Memory B cell (primary cell): ENCODE measurements at regions not wholly inside any gene's neighbourhood (a gene's known extent, or its start where the extent isn't known, plus 50 kb on each side); places are given as distances from the start of the nearest gene placed in this dataset.
"Not testable (repeated sequence)": the region's sequence is repeated elsewhere in the genome, so short reads cannot be mapped to it uniquely, and the experiment has no call there.

Source experiments
- ATAC-seq: fragments of 150-1000 bp; cut with Tn5 transposase; 2 replicates; pipeline ENCODE4 v1.10.0; 2021; ENCODE audit warnings: low read depth, mild to moderate bottlenecking, moderate library complexity
- DNase-seq, 2 donors: peaks; one replicate each; pipeline ENCODE4 v3.0.0; 2022; ENCODE audit warnings: low spot score in 2 of 2
- H3K27ac Mint-ChIP-seq: one replicate; pipeline ENCODE4 v1.8.0; 2022; ENCODE audit warnings: mild to moderate bottlenecking, moderate library complexity, mixed read lengths
- H3K27me3 Mint-ChIP-seq: one replicate; pipeline ENCODE4 v1.8.0; 2022; ENCODE audit warnings: mixed read lengths
- H3K36me3 Mint-ChIP-seq: one replicate; pipeline ENCODE4 v1.8.0; 2022; ENCODE audit warnings: mild to moderate bottlenecking, mixed read lengths
- H3K4me1 Mint-ChIP-seq: one replicate; pipeline ENCODE4 v1.8.0; 2022; ENCODE audit warnings: mixed read lengths
- H3K4me3 Mint-ChIP-seq: one replicate; pipeline ENCODE4 v1.8.0; 2022; ENCODE audit warnings: mild to moderate bottlenecking, moderate library complexity, mixed read lengths
- H3K9me3 Mint-ChIP-seq: one replicate; pipeline ENCODE4 v1.8.0; 2022; ENCODE audit warnings: mixed read lengths

- not testable (repeated sequence) for H3K9me3 Mint-ChIP-seq, H3K4me1 Mint-ChIP-seq, H3K27me3 Mint-ChIP-seq, ATAC-seq, DNase-seq, H3K36me3 Mint-ChIP-seq, H3K27ac Mint-ChIP-seq, H3K4me3 Mint-ChIP-seq
These were observed 100.2 kb upstream of the TPTE start for GRCh38 chr21:10421199-10421598.

- not testable (repeated sequence) for H3K9me3 Mint-ChIP-seq, ATAC-seq, H3K4me3 Mint-ChIP-seq, H3K4me1 Mint-ChIP-seq, H3K36me3 Mint-ChIP-seq, H3K27ac Mint-ChIP-seq, DNase-seq, H3K27me3 Mint-ChIP-seq
These were observed 99.8 kb upstream of the TPTE start for GRCh38 chr21:10421601-10422000.

- H3K36me3 Mint-ChIP-seq, H3K4me1 Mint-ChIP-seq, DNase-seq, H3K4me3 Mint-ChIP-seq, H3K9me3 Mint-ChIP-seq, ATAC-seq, H3K27me3 Mint-ChIP-seq, H3K27ac Mint-ChIP-seq: not testable (repeated sequence)
These were observed 97.1 kb upstream of the TPTE start for GRCh38 chr21:10424097-10424886.

GRCh38 chr21:10424887-10425145 lies 96.6 kb upstream of the TPTE start:
- ATAC-seq, H3K4me1 Mint-ChIP-seq, H3K4me3 Mint-ChIP-seq, DNase-seq, H3K27me3 Mint-ChIP-seq, H3K9me3 Mint-ChIP-seq, H3K36me3 Mint-ChIP-seq, H3K27ac Mint-ChIP-seq: not testable (repeated sequence)

- Mint-ChIP-seq H3K4me3 (no peak overlapping the region), H3K9me3 (no peaks in the 10 kb centered on the region), H3K27ac (no peak overlapping the region), H3K36me3 (no peaks in the 10 kb centered on the region), H3K27me3 (no peaks in the 10 kb centered on the region), H3K4me1 (no peaks in the 10 kb centered on the region)
- no peak for DNase-seq
- ATAC-seq: no peak
These were observed 95.5 kb upstream of the TPTE start for GRCh38 chr21:10425856-10426255.

- not testable (repeated sequence) for H3K4me1 Mint-ChIP-seq, H3K27me3 Mint-ChIP-seq, H3K27ac Mint-ChIP-seq, ATAC-seq, DNase-seq, H3K9me3 Mint-ChIP-seq, H3K36me3 Mint-ChIP-seq, H3K4me3 Mint-ChIP-seq
These were observed 94.6 kb upstream of the TPTE start for GRCh38 chr21:10426812-10427211.

GRCh38 chr21:10427277-10427676 lies 94.1 kb upstream of the TPTE start:
- not testable (repeated sequence) for H3K27me3 Mint-ChIP-seq, ATAC-seq, H3K4me1 Mint-ChIP-seq, H3K4me3 Mint-ChIP-seq, DNase-seq, H3K36me3 Mint-ChIP-seq, H3K27ac Mint-ChIP-seq, H3K9me3 Mint-ChIP-seq

GRCh38 chr21:10428981-10429534 lies 92.3 kb upstream of the TPTE start:
- not testable (repeated sequence) for DNase-seq, H3K27ac Mint-ChIP-seq, ATAC-seq, H3K27me3 Mint-ChIP-seq, H3K9me3 Mint-ChIP-seq, H3K36me3 Mint-ChIP-seq, H3K4me3 Mint-ChIP-seq, H3K4me1 Mint-ChIP-seq

GRCh38 chr21:10430005-10430404 lies 91.4 kb upstream of the TPTE start:
- H3K36me3 Mint-ChIP-seq: no peaks in the 10 kb centered on the region
- H3K27me3 Mint-ChIP-seq: no peaks in the 10 kb centered on the region
- H3K4me3 Mint-ChIP-seq: no peak overlapping the region
- H3K9me3 Mint-ChIP-seq: no peaks in the 10 kb centered on the region
- no peaks in the 10 kb centered on the region for H3K4me1 Mint-ChIP-seq
- DNase-seq (no peak), ATAC-seq (no peak)
- no peak overlapping the region for H3K27ac Mint-ChIP-seq

- not testable (repeated sequence) for H3K36me3 Mint-ChIP-seq, ATAC-seq, H3K4me3 Mint-ChIP-seq, DNase-seq, H3K4me1 Mint-ChIP-seq, H3K27me3 Mint-ChIP-seq, H3K9me3 Mint-ChIP-seq, H3K27ac Mint-ChIP-seq
These were observed 89.4 kb upstream of the TPTE start for GRCh38 chr21:10431995-10432394.

- not testable (repeated sequence) for DNase-seq, H3K4me1 Mint-ChIP-seq, H3K9me3 Mint-ChIP-seq, ATAC-seq, H3K4me3 Mint-ChIP-seq, H3K36me3 Mint-ChIP-seq, H3K27me3 Mint-ChIP-seq, H3K27ac Mint-ChIP-seq
These were observed 88.9 kb upstream of the TPTE start for GRCh38 chr21:10432456-10432855.

- H3K27me3 Mint-ChIP-seq, H3K4me3 Mint-ChIP-seq, H3K36me3 Mint-ChIP-seq, H3K9me3 Mint-ChIP-seq, ATAC-seq, DNase-seq, H3K27ac Mint-ChIP-seq, H3K4me1 Mint-ChIP-seq: not testable (repeated sequence)
These were observed 83.4 kb upstream of the TPTE start for GRCh38 chr21:10437977-10438376.

GRCh38 chr21:10440639-10441038 lies 80.7 kb upstream of the TPTE start:
- not testable (repeated sequence) for DNase-seq, ATAC-seq, H3K27ac Mint-ChIP-seq, H3K4me3 Mint-ChIP-seq, H3K36me3 Mint-ChIP-seq, H3K27me3 Mint-ChIP-seq, H3K4me1 Mint-ChIP-seq, H3K9me3 Mint-ChIP-seq

- not testable (repeated sequence) for H3K36me3 Mint-ChIP-seq, DNase-seq, H3K27me3 Mint-ChIP-seq, ATAC-seq, H3K4me3 Mint-ChIP-seq, H3K4me1 Mint-ChIP-seq, H3K27ac Mint-ChIP-seq, H3K9me3 Mint-ChIP-seq
These were observed 79.4 kb upstream of the TPTE start for GRCh38 chr21:10442018-10442417.

- H3K36me3 Mint-ChIP-seq, H3K4me3 Mint-ChIP-seq, H3K9me3 Mint-ChIP-seq, DNase-seq, H3K27me3 Mint-ChIP-seq, ATAC-seq, H3K27ac Mint-ChIP-seq, H3K4me1 Mint-ChIP-seq: not testable (repeated sequence)
These were observed 75.7 kb upstream of the TPTE start for GRCh38 chr21:10445685-10446084.
